KMS-11 (cell line): ENCODE measurements at regions not wholly inside any gene's neighbourhood (a gene's known extent, or its start where the extent isn't known, plus 50 kb on each side); places are given as distances from the start of the nearest gene placed in this dataset.

ENCODE experiments used
- H2AFZ ChIP-seq: fragments of 200-600 bp; sonication (generic); 2 replicates; pipeline ENCODE4 v1.6.1; 2016; ENCODE audit warnings: antibody characterized with exemption, mixed run types, low read depth
- H3K27ac ChIP-seq: fragments of 200-600 bp; sonication (generic); 2 replicates; pipeline ENCODE4 v1.6.1; 2016; ENCODE audit warnings: mild to moderate bottlenecking, mixed run types
- H3K27me3 ChIP-seq: fragments of 200-600 bp; sonication (generic); 2 replicates; pipeline ENCODE4 v1.6.1; 2017; ENCODE audit warnings: mild to moderate bottlenecking, low read depth, mixed run types, moderate library complexity; ENCODE audit not compliant: insufficient read depth
- H3K36me3 ChIP-seq: fragments of 200-600 bp; sonication (generic); 2 replicates; pipeline ENCODE4 v1.6.1; 2017; ENCODE audit warnings: mild to moderate bottlenecking, mixed run types; ENCODE audit not compliant: insufficient read depth
- H3K4me1 ChIP-seq: fragments of 200-600 bp; sonication (generic); 2 replicates; pipeline ENCODE4 v1.6.1; 2016; ENCODE audit warnings: mild to moderate bottlenecking, low read depth, mixed run types; ENCODE audit not compliant: poor library complexity, severe bottlenecking
- H3K4me2 ChIP-seq: fragments of 200-600 bp; sonication (generic); 2 replicates; pipeline ENCODE4 v1.7.0; 2016; ENCODE audit warnings: mild to moderate bottlenecking, mixed run types
- H3K4me3 ChIP-seq: fragments of 200-600 bp; sonication (generic); IDR thresholded peaks from 2 replicates; pipeline ENCODE4 v1.6.1; 2017; ENCODE audit warnings: low read depth, low read length, mixed read lengths; ENCODE audit not compliant: insufficient read depth
- H3K79me2 ChIP-seq: fragments of 200-600 bp; sonication (generic); 2 replicates; pipeline ENCODE4 v1.6.1; 2016; ENCODE audit warnings: low read depth, mixed run types; ENCODE audit not compliant: insufficient read depth
- H3K9ac ChIP-seq: fragments of 200-600 bp; sonication (generic); 2 replicates; pipeline ENCODE4 v1.6.1; 2016; ENCODE audit warnings: mild to moderate bottlenecking, mixed run types
- H4K20me1 ChIP-seq: fragments of 200-600 bp; sonication (generic); 2 replicates; pipeline ENCODE4 v1.6.1; 2016; ENCODE audit warnings: mild to moderate bottlenecking, mixed run types; ENCODE audit not compliant: insufficient read depth
- TF ChIP-seq, protein P1 (sequence below): fragments of 200-600 bp; sonication (generic); conservative IDR thresholded peaks from 2 replicates; pipeline ENCODE4 v1.6.1; 2017; ENCODE audit warnings: low read depth, mild to moderate bottlenecking, antibody characterized with exemption, low read length, moderate library complexity, mixed read lengths

DNA sequence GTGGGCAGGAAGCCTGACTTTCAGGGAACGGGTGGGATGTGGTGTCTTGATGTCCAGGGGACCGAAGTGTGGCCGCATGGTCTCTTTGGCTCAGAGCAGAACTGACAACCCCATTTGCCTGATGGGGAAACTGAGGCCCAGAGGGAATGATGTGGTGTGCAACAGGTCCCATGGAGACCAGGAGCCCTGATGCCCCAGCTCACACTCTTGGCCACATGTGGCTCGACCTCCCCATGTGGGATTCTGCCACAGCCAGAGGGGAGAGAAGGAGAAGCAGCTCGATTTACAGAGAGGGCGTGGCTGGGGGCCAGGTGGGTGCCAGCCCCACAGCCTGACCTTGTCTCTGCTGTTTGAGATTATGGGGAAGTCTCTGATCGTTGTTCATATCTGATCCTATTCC, 128.1 kb downstream of the TEX29 start:
- Histone ChIP-seq H3K36me3 (no peaks in the 10 kb centered on the region), H3K79me2 (no peaks in the 10 kb centered on the region), H3K4me3 (no peak overlapping the region), H3K9ac (no peak overlapping the region), H3K27me3 (no peaks in the 10 kb centered on the region), H3K27ac (no peak overlapping the region), H3K4me1 (no peaks in the 10 kb centered on the region), H4K20me1 (no peaks in the 10 kb centered on the region), H3K4me2 (no peak overlapping the region), H2AFZ (no peak overlapping the region)
- TF ChIP-seq, protein P1, sequence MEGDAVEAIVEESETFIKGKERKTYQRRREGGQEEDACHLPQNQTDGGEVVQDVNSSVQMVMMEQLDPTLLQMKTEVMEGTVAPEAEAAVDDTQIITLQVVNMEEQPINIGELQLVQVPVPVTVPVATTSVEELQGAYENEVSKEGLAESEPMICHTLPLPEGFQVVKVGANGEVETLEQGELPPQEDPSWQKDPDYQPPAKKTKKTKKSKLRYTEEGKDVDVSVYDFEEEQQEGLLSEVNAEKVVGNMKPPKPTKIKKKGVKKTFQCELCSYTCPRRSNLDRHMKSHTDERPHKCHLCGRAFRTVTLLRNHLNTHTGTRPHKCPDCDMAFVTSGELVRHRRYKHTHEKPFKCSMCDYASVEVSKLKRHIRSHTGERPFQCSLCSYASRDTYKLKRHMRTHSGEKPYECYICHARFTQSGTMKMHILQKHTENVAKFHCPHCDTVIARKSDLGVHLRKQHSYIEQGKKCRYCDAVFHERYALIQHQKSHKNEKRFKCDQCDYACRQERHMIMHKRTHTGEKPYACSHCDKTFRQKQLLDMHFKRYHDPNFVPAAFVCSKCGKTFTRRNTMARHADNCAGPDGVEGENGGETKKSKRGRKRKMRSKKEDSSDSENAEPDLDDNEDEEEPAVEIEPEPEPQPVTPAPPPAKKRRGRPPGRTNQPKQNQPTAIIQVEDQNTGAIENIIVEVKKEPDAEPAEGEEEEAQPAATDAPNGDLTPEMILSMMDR, result no peak

DNA sequence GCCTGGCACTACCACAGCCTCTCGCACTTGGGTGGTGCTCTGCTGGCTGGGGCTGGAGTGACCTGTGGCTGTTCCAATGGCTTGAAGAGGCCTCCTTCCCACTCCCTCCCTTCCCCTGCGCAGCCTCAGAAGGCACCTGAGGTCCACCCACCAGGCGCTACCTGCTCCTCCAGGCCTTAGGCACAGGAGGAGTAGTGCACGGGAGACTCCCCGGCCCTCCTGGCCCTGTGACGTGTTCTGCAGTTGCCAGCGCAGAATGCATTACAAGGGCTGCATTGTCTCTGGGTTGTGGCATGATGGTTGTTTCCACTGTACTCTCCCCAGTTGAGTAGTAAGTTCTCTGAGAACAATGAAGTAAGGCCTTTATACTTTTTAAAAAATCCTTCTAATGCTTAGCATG, 128.6 kb downstream of the TEX29 start:
- Histone ChIP-seq H3K9ac (no peak overlapping the region), H3K27me3 (no peaks in the 10 kb centered on the region), H3K4me3 (no peak overlapping the region), H3K79me2 (no peaks in the 10 kb centered on the region), H3K4me1 (no peaks in the 10 kb centered on the region), H4K20me1 (no peaks in the 10 kb centered on the region), H3K4me2 (no peak overlapping the region), H2AFZ (no peak overlapping the region), H3K27ac (no peak overlapping the region), H3K36me3 (no peaks in the 10 kb centered on the region)
- TF ChIP-seq, protein P1, result no peak

DNA sequence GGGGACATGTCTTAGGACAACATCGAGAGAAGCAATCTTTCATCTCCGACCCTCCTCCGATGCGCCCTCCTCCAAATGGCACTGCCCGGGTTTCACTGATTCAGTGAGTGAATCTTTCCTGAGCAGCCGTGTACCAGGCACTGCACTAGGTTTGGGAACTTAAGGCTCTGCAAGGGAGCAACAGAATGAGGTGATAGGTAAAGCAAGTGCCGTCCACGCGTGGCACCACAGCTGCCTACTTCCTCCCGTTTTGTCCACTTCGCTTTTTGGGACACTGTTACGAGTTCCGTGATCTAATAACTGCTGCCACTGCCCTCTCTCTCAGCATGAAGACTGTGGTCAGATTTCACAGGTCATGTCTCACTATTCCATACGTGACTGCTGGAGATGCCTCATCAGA, 131.0 kb downstream of the TEX29 start:
- Histone ChIP-seq H3K4me3 (no peak overlapping the region), H3K27ac (no peak overlapping the region), H3K4me1 (no peaks in the 10 kb centered on the region), H3K4me2 (no peak overlapping the region), H3K36me3 (no peaks in the 10 kb centered on the region), H2AFZ (no peak overlapping the region), H3K27me3 (no peaks in the 10 kb centered on the region), H3K79me2 (no peaks in the 10 kb centered on the region), H3K9ac (no peak overlapping the region), H4K20me1 (no peaks in the 10 kb centered on the region)
- TF ChIP-seq, protein P1, result no peak

DNA sequence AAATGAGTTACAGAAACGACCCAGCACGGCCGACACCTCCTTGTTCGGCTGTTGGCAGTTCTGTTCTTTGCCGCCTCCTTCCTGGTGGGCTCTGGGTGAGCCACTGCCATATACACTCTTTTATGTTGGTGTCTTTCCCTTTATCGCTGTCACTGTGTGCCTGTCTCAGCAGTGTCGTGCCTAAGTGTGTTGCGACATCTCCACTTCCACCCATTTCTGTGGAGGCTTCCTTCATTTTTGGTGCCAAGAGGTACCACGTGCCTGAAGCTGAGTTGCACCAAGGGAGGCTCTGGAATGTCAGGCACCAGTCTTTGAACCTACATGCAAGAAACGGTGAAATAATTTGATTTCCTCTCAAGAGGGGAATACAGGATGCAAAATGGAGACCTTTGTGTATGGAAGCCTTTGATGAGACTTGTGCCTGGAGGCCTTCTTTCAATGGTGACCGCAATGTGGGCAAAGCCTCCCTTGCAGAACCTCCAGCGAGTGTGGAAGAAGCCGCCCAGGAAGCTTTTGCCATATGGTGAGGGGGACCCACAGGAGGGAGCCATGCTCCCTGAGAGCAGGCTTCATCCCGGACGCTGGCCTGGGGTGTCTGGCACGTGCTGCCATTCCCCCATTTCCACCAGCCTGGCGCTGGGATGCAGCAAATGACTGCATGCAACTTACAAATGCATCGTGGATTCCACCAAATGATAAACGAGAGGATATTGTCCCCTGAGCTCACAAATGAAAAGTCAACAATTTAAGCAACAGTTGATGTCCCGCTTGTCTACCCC, 136.2 kb downstream of the TEX29 start:
- TF ChIP-seq, protein P1, result no peak
- Histone ChIP-seq H2AFZ (no peak overlapping the region), H3K79me2 (no peaks in the 10 kb centered on the region), H3K27me3 (no peaks in the 10 kb centered on the region), H4K20me1 (no peaks in the 10 kb centered on the region), H3K27ac (no peak overlapping the region), H3K9ac (no peak overlapping the region), H3K4me1 (no peaks in the 10 kb centered on the region), H3K4me3 (no peak overlapping the region), H3K36me3 (no peaks in the 10 kb centered on the region), H3K4me2 (no peak overlapping the region)
